RWPE2 (cell line): ENCODE measurements at regions not wholly inside any gene's neighbourhood (a gene's known extent, or its start where the extent isn't known, plus 50 kb on each side); places are given as distances from the start of the nearest gene placed in this dataset.
A peak's percentile ranks its signal among the peaks of the same experiment; 100 is the strongest.

Experiments
- ATAC-seq: fragments of 200-7000 bp; cut with Tn5 transposase; 3 replicates; pipeline ENCODE4 v1.9.1; 2021; ENCODE audit warnings: low read depth
- DNase-seq: peaks from one replicate; pipeline ENCODE4 v3.0.0-alpha.2; 2020; ENCODE audit warnings: low spot score
- H3K27ac ChIP-seq: fragments of 450-650 bp; 2 replicates; pipeline ENCODE4 v1.5.1; 2017; ENCODE audit warnings: mild to moderate bottlenecking; ENCODE audit not compliant: poor library complexity, severe bottlenecking
- H3K27me3 ChIP-seq: fragments of 250-450 bp; sonication (Bioruptor Pico); 2 replicates; pipeline ENCODE4 v1.5.1; 2021; ENCODE audit warnings: mild to moderate bottlenecking, moderate library complexity; ENCODE audit not compliant: insufficient read depth, poor library complexity, severe bottlenecking
- H3K36me3 ChIP-seq: fragments of 250-450 bp; sonication (Bioruptor Pico); 2 replicates; pipeline ENCODE4 v1.5.1; 2020; ENCODE audit warnings: low read depth, mild to moderate bottlenecking, moderate library complexity
- H3K4me1 ChIP-seq: fragments of 250-450 bp; sonication (Bioruptor Pico); 2 replicates; pipeline ENCODE4 v1.5.1; 2021; ENCODE audit warnings: mild to moderate bottlenecking, moderate library complexity; ENCODE audit not compliant: insufficient read depth, poor library complexity, severe bottlenecking
- H3K4me3 ChIP-seq: fragments of 250-450 bp; sonication (Bioruptor Pico); 2 replicates; pipeline ENCODE4 v1.5.1; 2021; ENCODE audit warnings: mild to moderate bottlenecking, moderate library complexity; ENCODE audit not compliant: severe bottlenecking
- H3K9me3 ChIP-seq: fragments of 250-450 bp; sonication (Bioruptor Pico); 2 replicates; pipeline ENCODE4 v1.5.1; 2021; ENCODE audit warnings: mild to moderate bottlenecking, moderate library complexity; ENCODE audit not compliant: severe bottlenecking
- TF ChIP-seq, protein P1 (sequence below): fragments of 450-650 bp; IDR thresholded peaks from one replicate; pipeline ENCODE4 v1.5.1; 2017; ENCODE audit warnings: mild to moderate bottlenecking, moderate library complexity; ENCODE audit not compliant: poor library complexity, severe bottlenecking

DNA sequence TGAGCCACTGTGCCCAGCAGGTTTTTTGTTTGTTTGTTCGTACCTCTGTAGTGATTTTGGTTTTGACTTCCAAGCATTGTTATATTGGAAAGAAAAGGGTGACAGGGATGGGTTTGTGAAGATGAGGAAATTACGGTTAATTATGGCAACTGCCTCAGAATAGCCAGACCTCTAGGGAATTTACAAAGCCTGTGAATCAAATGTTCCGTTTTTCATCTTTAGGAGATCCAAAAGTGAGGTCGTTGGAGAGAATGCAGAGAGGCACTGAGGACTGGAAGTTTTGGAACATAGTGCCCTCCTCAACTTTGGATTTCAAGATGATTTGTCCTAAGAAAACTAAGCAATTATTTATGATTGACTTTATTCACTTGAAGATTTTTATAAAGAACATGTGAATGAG, 54.5 kb upstream of the EVL start:
- no peak overlapping the region for H3K4me3 ChIP-seq
- no peaks in the 10 kb centered on the region for H3K27me3 ChIP-seq
- H3K4me1 ChIP-seq = peaks cover 8% of the 10 kb centered on the region
- DNase-seq (no peak), ATAC-seq (no peak)
- H3K9me3 ChIP-seq = no peaks in the 10 kb centered on the region
- H3K36me3 ChIP-seq = no peaks in the 10 kb centered on the region
- TF ChIP-seq, protein P1, sequence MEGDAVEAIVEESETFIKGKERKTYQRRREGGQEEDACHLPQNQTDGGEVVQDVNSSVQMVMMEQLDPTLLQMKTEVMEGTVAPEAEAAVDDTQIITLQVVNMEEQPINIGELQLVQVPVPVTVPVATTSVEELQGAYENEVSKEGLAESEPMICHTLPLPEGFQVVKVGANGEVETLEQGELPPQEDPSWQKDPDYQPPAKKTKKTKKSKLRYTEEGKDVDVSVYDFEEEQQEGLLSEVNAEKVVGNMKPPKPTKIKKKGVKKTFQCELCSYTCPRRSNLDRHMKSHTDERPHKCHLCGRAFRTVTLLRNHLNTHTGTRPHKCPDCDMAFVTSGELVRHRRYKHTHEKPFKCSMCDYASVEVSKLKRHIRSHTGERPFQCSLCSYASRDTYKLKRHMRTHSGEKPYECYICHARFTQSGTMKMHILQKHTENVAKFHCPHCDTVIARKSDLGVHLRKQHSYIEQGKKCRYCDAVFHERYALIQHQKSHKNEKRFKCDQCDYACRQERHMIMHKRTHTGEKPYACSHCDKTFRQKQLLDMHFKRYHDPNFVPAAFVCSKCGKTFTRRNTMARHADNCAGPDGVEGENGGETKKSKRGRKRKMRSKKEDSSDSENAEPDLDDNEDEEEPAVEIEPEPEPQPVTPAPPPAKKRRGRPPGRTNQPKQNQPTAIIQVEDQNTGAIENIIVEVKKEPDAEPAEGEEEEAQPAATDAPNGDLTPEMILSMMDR = no peak
- no peak overlapping the region for H3K27ac ChIP-seq

DNA sequence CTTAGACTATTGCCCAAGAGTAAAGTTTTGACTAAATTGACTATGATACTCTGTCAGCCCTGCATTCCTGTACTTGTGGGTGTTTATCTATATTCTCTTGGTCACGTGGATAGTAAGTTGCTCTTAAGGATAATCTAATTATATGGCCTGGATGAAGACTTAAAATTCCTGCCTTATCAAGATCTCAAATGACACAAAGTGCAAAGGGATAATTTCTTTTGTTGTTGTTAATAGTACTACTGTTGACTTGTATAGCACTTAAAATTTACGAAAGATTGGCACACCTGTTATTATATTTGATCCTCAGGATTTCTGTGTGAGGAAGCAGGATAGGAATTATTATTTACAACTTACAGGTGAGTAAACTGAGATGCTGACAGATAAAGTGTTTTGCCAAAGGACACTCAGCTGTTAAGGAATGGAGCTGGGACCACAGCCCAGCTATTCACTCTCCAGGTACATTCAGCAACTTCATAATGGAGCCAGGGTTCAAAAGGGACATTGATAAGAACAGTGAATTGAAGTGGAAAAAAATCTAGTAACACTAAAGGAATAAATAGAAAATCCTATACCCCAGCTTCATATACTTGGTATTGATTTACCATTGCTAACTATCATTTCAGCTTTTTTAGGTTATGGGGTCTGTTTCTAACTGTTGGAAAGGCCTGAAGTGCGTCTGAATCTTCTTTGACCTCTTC, 53.4 kb upstream of the EVL start:
- Histone ChIP-seq H3K36me3 (no peaks in the 10 kb centered on the region), H3K27ac (peak overlapping the region; percentile 1), H3K27me3 (no peaks in the 10 kb centered on the region), H3K4me3 (no peak overlapping the region), H3K9me3 (no peaks in the 10 kb centered on the region), H3K4me1 (peaks cover 8% of the 10 kb centered on the region)
- no peak for ATAC-seq
- DNase-seq = no peak
- TF ChIP-seq, protein P1 = no peak

- TF ChIP-seq, protein P1 = no peak
- Histone ChIP-seq H3K9me3 (no peaks in the 10 kb centered on the region), H3K27ac (peak overlapping the region; percentile 1), H3K4me3 (no peak overlapping the region), H3K27me3 (no peaks in the 10 kb centered on the region), H3K4me1 (peaks cover 8% of the 10 kb centered on the region), H3K36me3 (no peaks in the 10 kb centered on the region)
- ATAC-seq (peak; percentile 71), DNase-seq (no peak)
Measured at GRCh38 chr14:100012478-100013327, 52.5 kb upstream of the EVL start.

DNA sequence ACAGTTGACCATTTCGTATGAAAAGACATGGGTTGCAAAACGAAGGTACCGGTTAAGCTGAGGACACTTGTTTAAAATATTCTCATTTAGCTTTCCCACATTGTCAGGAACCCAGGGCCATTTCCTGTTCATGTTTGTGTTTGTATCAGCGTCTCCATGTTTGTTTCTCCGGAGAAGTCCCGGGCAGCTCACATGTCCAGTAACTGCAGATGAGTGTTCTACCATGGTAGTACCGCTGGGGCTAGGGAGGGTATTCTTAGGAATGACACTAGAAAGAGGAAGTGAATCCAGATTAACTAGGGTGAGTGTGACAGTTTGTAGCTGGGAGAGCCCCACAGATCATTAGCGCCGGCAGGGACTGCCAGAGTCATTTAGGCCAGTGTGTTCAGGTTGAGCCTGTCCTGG, 50.0 kb upstream of the EVL start:
- ATAC-seq (no peak), DNase-seq (no peak)
- no peak overlapping the region for H3K27ac ChIP-seq
- H3K9me3 ChIP-seq = no peaks in the 10 kb centered on the region
- H3K4me3 ChIP-seq = no peak overlapping the region
- H3K27me3 ChIP-seq = no peaks in the 10 kb centered on the region
- no peaks in the 10 kb centered on the region for H3K36me3 ChIP-seq
- TF ChIP-seq, protein P1 = no peak
- peaks cover 23% of the 10 kb centered on the region for H3K4me1 ChIP-seq
